K562 (cell line): ENCODE measurements at regions not wholly inside any gene's neighbourhood (a gene's known extent, or its start where the extent isn't known, plus 50 kb on each side); places are given as distances from the start of the nearest gene placed in this dataset.
A peak's percentile ranks its signal among the peaks of the same experiment; 100 is the strongest.

ENCODE experiments used
- ATAC-seq: fragments of 200-7000 bp; cut with Tn5 transposase; 3 replicates; pipeline ENCODE4 v1.9.1; 2020; ENCODE audit warnings: moderate library complexity
- BruUV-seq: library from RNA; stranded (reverse); fragments of 400-500 nt; replicated peaks from 2 replicates; lab custom pipeline; 2021; lab: Mats Ljungman, UMichigan
- CTCF ChIA-PET: fragments of 300-600 bp; formaldehyde crosslinking; extraction: SDS; loops from one replicate; lab custom pipeline; 2021; ENCODE audit warnings: low intra/inter-chr PET ratio; lab: Yijun Ruan, JAX
- POLR2A ChIA-PET: fragments of 300-600, 350-650 bp; sonication (Branson Sonifier 250); formaldehyde crosslinking; extraction: SDS; loops from one replicate; lab custom pipeline; 2021; ENCODE audit warnings: antibody characterized with exemption, inconsistent platforms; lab: Yijun Ruan, JAX
- DNase-seq, 4 experiments: peaks; one replicate each; pipeline versions ENCODE4 v3.0.0 to v3.0.0-alpha.2; 2011 to 2018; ENCODE audit warnings: low spot score in 3 of 4, mixed read lengths in 3 of 4; ENCODE audit errors: extremely low read depth in 1 of 4
- FAIRE-seq: peaks from 2 replicates; lab custom pipeline; 2011; peaks lifted over from hg19 to GRCh38; lab: Jason Lieb, UNC
- H2AFZ ChIP-seq: 2 replicates; pipeline ENCODE4 v1.6.0; 2011; ENCODE audit warnings: low read depth, low read length, control low read depth, inconsistent platforms
- H3K27ac ChIP-seq: fragments of 200-600 bp; 3 replicates; pipeline ENCODE4 v1.8.0; 2011; ENCODE audit warnings: low read depth, mild to moderate bottlenecking, control low read depth, inconsistent platforms, low read length, moderate library complexity, mixed read lengths; ENCODE audit errors: extremely low read depth
- H3K27me3 ChIP-seq, 2 experiments: fragments of 300-600 bp in 1 of 2; 2 replicates in 1 of 2; 3 replicates in 1 of 2; pipeline versions ENCODE4 v1.6.0 to v1.8.0; 2011; ENCODE audit warnings: inconsistent platforms in 2 of 2, low read length in 2 of 2, mild to moderate bottlenecking in 1 of 2, mixed read lengths in 1 of 2, moderate library complexity in 1 of 2; ENCODE audit not compliant: control insufficient read depth in 2 of 2, insufficient read depth in 2 of 2
- H3K36me3 ChIP-seq: fragments of 300-600 bp; 3 replicates; pipeline ENCODE4 v1.8.0; 2011; ENCODE audit warnings: mild to moderate bottlenecking, low read length, inconsistent platforms; ENCODE audit not compliant: control insufficient read depth, insufficient read depth
- H3K4me1 ChIP-seq, 2 experiments: fragments of 200-600 bp in 1 of 2; replicated peaks in 1 of 2; 2 replicates in 1 of 2; 3 replicates in 1 of 2; pipeline versions ENCODE4 v1.5.1 to v1.8.0; 2011; ENCODE audit warnings: inconsistent platforms in 2 of 2, low read length in 2 of 2, mild to moderate bottlenecking in 1 of 2, mixed read lengths in 1 of 2, moderate library complexity in 1 of 2; ENCODE audit not compliant: control insufficient read depth in 2 of 2, insufficient read depth in 2 of 2
- H3K4me2 ChIP-seq: 2 replicates; pipeline ENCODE4 v1.6.1; 2011; ENCODE audit warnings: low read length, control low read depth, inconsistent platforms, mixed read lengths; ENCODE audit not compliant: insufficient read depth
- H3K4me3 ChIP-seq: fragments of 200-600 bp; sonication (generic), shearing (Covaris generic); 2 replicates; pipeline ENCODE4 v1.5.1; 2016; ENCODE audit warnings: control low read depth, inconsistent platforms
- H3K79me2 ChIP-seq: fragments of 200-600 bp; 3 replicates; pipeline ENCODE4 v1.8.0; 2011; ENCODE audit warnings: low read length, inconsistent platforms; ENCODE audit not compliant: control insufficient read depth, insufficient read depth
- H3K9ac ChIP-seq, 2 experiments: 2 replicates each; pipeline versions ENCODE4 v1.6.0 to v1.6.1; 2011; ENCODE audit warnings: low read depth in 2 of 2, low read length in 2 of 2, control low read depth in 1 of 2, inconsistent platforms in 1 of 2, mild to moderate bottlenecking in 1 of 2, mixed read lengths in 1 of 2; ENCODE audit not compliant: insufficient read depth in 1 of 2
- H3K9me1 ChIP-seq: one replicate; pipeline ENCODE4 v1.6.0; 2011; ENCODE audit warnings: inconsistent platforms, mild to moderate bottlenecking, low read length, moderate library complexity; ENCODE audit not compliant: control insufficient read depth, insufficient read depth
- H3K9me3 ChIP-seq: replicated peaks from 2 replicates; pipeline ENCODE4 v1.5.1; 2011; ENCODE audit warnings: low read depth, low read length, inconsistent platforms; ENCODE audit not compliant: control insufficient read depth, insufficient read depth
- H4K20me1 ChIP-seq: replicated peaks from 2 replicates; pipeline ENCODE4 v1.6.1; 2011; ENCODE audit warnings: low read length, inconsistent platforms, mixed read lengths; ENCODE audit not compliant: control insufficient read depth, insufficient read depth
- FOSL1 ChIP-seq: fragments of 200-800 bp; sonication (Bioruptor generic); conservative IDR thresholded peaks from 2 replicates; pipeline ENCODE4 v1.6.1; 2016; ENCODE audit warnings: missing genetic modification characterization, missing compliant biosample characterization
- NFATC3 ChIP-seq: fragments of 450-650 bp; IDR thresholded peaks from 2 replicates; pipeline ENCODE4 v1.6.1; 2017; ENCODE audit warnings: mild to moderate bottlenecking
- REST ChIP-seq, 2 experiments: fragments of 450-650 bp; formaldehyde crosslinking in 1 of 2; IDR thresholded peaks; 2 replicates each; pipeline versions ENCODE4 v1.4.0 to v1.6.1; 2014 to 2020; ENCODE audit warnings: mild to moderate bottlenecking in 2 of 2, borderline replicate concordance in 1 of 2, low read depth in 1 of 2
- SUPT5H ChIP-seq: fragments of 450-650 bp; IDR thresholded peaks from 2 replicates; pipeline ENCODE4 v1.6.1; 2016
- TEAD4 ChIP-seq, 2 experiments: sonication (generic) in 1 of 2; formaldehyde crosslinking in 1 of 2; IDR thresholded peaks; 2 replicates each; pipeline versions ENCODE4 v1.6.1 to v1.8.0; 2012 to 2022; ENCODE audit warnings: borderline replicate concordance in 1 of 2, inconsistent platforms in 1 of 2, low read length in 1 of 2, mild to moderate bottlenecking in 1 of 2, missing genetic modification reagents in 1 of 2
- ZNF197 ChIP-seq: fragments of 200-800 bp; sonication (Bioruptor generic); IDR thresholded peaks from 2 replicates; pipeline ENCODE4 v1.6.1; 2016; ENCODE audit warnings: low read depth, missing genetic modification characterization, missing compliant biosample characterization
- WGBS: fragments of 100-300 bp; shearing (Covaris generic); methylation state at CpG from one replicate; pipeline ENCODE4 v1.1.6; 2016; ENCODE audit warnings: low coverage, mixed read lengths; ENCODE audit not compliant: insufficient coverage; ENCODE audit errors: missing lambda C conversion rate; 5-methylcytosine and 5-hydroxymethylcytosine counted together
- in situ Hi-C: fragments of 300-500 bp; cut with MboI; formaldehyde crosslinking; loops from 4 replicates; pipeline ENCODE4 v1.15.0; 2018; ENCODE audit warnings: inconsistent platforms, mixed read lengths
- intact Hi-C: fragments of 100-400 bp; cut with micrococcal nuclease; formaldehyde crosslinking; loops from 2 replicates; pipeline ENCODE4 v1.14.2; 2022

DNA sequence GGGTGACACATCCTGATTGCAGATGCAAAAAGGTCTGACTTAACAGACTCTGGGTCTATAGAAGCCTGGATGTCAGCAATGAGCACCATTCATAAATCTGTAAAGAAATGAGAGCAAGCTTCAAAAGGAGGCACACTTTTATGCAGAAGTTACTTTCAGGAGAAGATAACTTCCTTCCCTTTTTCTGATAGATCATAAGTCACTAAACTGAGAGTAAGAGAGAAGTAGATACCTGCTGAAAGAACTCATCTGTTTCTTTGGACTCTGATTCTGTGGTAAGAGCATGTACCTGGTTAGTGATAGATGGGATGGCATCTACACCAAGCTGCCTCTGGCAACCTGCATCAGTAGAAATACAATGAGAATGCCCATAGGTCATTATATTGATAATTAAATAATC, 525.6 kb downstream of the CETN3 start:
- Histone ChIP-seq H3K4me2 (no peak overlapping the region), H3K9ac (no peak overlapping the region), H3K27ac (no peak overlapping the region), H4K20me1 (no peaks in the 10 kb centered on the region), H2AFZ (no peak overlapping the region), H3K4me3 (no peak overlapping the region), H3K4me1 (no peaks in the 10 kb centered on the region), H3K27me3 (no peaks in the 10 kb centered on the region), H3K9me1 (no peaks in the 10 kb centered on the region), H3K36me3 (no peaks in the 10 kb centered on the region), H3K79me2 (no peaks in the 10 kb centered on the region), H3K9me3 (no peaks in the 10 kb centered on the region)
- TF ChIP-seq ZNF197, result no peak
- TF ChIP-seq TEAD4 (IDR thresholded peaks at IDR 0.05; ENCODE audit: low read length), result no peak
- no peak for TF ChIP-seq TEAD4 (CRISPR knock-in tag; IDR thresholded peaks at IDR 0.05; ENCODE audit: borderline replicate concordance)
- in situ Hi-C loops, result no loop called here
- BruUV-seq, result no TSS peak
- DNase-seq (no peak), ATAC-seq (no peak), FAIRE-seq (no peak)
- intact Hi-C loops, result no loop called here
- ChIA-PET POLR2A (no interaction called here), CTCF (no interaction called here)

DNA sequence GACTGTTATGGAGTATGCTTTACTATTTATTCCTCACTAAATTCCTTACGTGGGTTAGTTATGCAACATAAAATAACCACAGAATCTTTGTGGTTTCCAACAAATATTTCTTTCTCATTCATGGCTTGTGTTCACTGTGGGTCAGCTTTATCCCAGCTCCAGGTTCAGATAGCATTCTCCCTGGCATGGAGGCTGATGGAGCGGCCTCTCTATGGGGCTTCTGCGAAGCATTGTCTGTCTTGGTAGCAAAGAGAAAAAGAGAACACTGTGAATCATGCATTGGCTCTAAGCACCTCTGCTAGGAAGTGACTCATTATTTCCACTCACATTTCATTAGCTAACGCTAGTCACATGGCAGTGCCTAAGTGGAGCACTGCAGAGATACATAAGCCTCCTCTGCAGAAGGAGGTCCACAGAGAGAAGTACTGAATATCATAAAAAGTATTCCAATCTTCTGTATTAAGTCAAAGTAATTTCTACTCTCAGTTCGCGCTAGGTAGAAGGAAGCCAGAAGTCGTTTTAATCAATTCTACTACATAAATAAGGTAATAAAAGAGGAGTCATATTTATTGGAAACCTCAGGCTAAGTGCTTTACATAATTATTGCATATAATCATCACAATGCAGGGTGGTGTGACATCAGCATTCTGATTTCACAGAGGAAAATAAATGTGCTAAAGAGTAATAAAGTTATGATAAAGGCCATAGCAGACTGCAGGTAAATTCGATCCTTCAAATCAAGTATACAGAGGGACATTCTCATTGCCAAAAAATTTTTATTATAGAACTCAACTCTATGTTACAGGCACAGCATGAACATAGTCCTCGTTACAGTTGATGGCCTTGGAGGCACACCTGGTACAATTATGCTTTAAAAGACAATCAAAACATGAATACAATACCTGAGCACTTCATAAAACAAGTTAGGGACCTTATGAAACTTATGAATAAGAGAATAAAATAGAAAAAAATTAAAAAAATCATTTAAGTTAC, 531.1 kb downstream of the CETN3 start:
- Histone ChIP-seq H3K36me3 (no peaks in the 10 kb centered on the region), H4K20me1 (no peaks in the 10 kb centered on the region), H3K4me3 (no peak overlapping the region), H3K4me2 (no peak overlapping the region), H3K9me3 (no peaks in the 10 kb centered on the region), H3K4me1 (no peaks in the 10 kb centered on the region), H3K79me2 (no peaks in the 10 kb centered on the region), H3K27me3 (no peaks in the 10 kb centered on the region), H3K27ac (no peak overlapping the region), H3K9ac (no peak overlapping the region), H3K9me1 (no peaks in the 10 kb centered on the region), H2AFZ (no peak overlapping the region)
- peak in 1 of 4 experiments; percentile 7 for DNase-seq
- in situ Hi-C loops (no loop called here), intact Hi-C loops (no loop called here)
- BruUV-seq, result no TSS peak
- 2% methylated on average over 9 of the region's 9 CpGs for WGBS
- CTCF ChIA-PET, result no interaction called here
- no peak for FAIRE-seq
- peak; percentile 54; the same call in 2 of the 3 replicates for ATAC-seq
- POLR2A ChIA-PET, result no interaction called here
- TF ChIP-seq FOSL1 (tag), result peak; percentile 94
- TF ChIP-seq NFATC3, result peak; percentile 73; the same call in 1 of the 2 replicates
- TF ChIP-seq SUPT5H, result no peak
- peak; percentile 35; the same call in 1 of the 2 replicates for TF ChIP-seq REST (IDR thresholded peaks at IDR 0.05; ENCODE audit: borderline replicate concordance)
- no peak for TF ChIP-seq REST (CRISPR knock-in tag; IDR thresholded peaks at IDR 0.05; ENCODE audit: low read depth)
